Type B pancreatic cell (in vitro differentiated cells): ENCODE measurements at regions not wholly inside any gene's neighbourhood (a gene's known extent, or its start where the extent isn't known, plus 50 kb on each side); places are given as distances from the start of the nearest gene placed in this dataset.

ENCODE experiments used
- DNase-seq: peaks from one replicate; pipeline ENCODE4 v3.0.0; 2021; ENCODE audit warnings: mixed read lengths; ENCODE audit not compliant: unreplicated experiment; ENCODE audit errors: extremely low spot score
- H3K27ac Mint-ChIP-seq: 2 replicates; pipeline ENCODE4 v1.8.0; 2021; ENCODE audit warnings: mild to moderate bottlenecking, mixed read lengths
- H3K27me3 Mint-ChIP-seq: 2 replicates; pipeline ENCODE4 v1.8.0; 2021; ENCODE audit warnings: mixed read lengths
- H3K36me3 Mint-ChIP-seq: 2 replicates; pipeline ENCODE4 v1.8.0; 2021; ENCODE audit warnings: mixed read lengths
- H3K4me1 Mint-ChIP-seq: one replicate; pipeline ENCODE4 v1.8.0; 2021; ENCODE audit warnings: mixed read lengths; ENCODE audit not compliant: unreplicated experiment
- H3K4me3 Mint-ChIP-seq: 2 replicates; pipeline ENCODE4 v1.8.0; 2021; ENCODE audit warnings: mild to moderate bottlenecking, mixed read lengths
- H3K9me3 Mint-ChIP-seq: 2 replicates; pipeline ENCODE4 v1.8.0; 2021; ENCODE audit warnings: mixed read lengths
- TF ChIP-seq, protein P1 (sequence below): fragments of 200-600 bp; sonication (generic); conservative IDR thresholded peaks from 2 replicates; pipeline ENCODE4 v1.5.0; 2021; ENCODE audit warnings: antibody characterized with exemption, mild to moderate bottlenecking

DNA sequence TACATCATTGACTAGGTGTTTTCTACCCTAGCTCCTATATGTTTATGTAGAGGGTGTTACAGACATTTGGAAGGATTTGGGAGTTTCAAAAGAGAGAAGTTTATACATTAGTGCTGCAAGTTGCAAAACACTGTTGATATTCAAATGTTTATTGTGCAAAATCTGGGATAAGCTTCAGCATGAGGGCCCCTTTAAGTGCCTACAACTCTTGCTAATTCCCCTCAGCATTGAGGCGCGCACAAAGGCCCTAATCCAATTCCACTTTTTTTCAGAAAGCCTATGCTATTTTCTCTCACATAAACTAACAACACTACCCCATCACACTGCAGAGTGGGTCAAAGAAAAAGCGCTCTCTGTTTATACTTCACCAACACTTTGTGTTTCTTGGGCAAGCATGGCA lies 208.0 kb downstream of the NR2F2 start:
- H3K27ac Mint-ChIP-seq, result no peak overlapping the region
- H3K27me3 Mint-ChIP-seq, result peaks cover 10% of the 10 kb centered on the region
- no peak overlapping the region for H3K4me3 Mint-ChIP-seq
- no peak for DNase-seq
- H3K36me3 Mint-ChIP-seq, result no peaks in the 10 kb centered on the region
- TF ChIP-seq, protein P1, sequence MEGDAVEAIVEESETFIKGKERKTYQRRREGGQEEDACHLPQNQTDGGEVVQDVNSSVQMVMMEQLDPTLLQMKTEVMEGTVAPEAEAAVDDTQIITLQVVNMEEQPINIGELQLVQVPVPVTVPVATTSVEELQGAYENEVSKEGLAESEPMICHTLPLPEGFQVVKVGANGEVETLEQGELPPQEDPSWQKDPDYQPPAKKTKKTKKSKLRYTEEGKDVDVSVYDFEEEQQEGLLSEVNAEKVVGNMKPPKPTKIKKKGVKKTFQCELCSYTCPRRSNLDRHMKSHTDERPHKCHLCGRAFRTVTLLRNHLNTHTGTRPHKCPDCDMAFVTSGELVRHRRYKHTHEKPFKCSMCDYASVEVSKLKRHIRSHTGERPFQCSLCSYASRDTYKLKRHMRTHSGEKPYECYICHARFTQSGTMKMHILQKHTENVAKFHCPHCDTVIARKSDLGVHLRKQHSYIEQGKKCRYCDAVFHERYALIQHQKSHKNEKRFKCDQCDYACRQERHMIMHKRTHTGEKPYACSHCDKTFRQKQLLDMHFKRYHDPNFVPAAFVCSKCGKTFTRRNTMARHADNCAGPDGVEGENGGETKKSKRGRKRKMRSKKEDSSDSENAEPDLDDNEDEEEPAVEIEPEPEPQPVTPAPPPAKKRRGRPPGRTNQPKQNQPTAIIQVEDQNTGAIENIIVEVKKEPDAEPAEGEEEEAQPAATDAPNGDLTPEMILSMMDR, result no peak
- H3K4me1 Mint-ChIP-seq, result peaks cover 16% of the 10 kb centered on the region
- H3K9me3 Mint-ChIP-seq, result no peaks in the 10 kb centered on the region

DNA sequence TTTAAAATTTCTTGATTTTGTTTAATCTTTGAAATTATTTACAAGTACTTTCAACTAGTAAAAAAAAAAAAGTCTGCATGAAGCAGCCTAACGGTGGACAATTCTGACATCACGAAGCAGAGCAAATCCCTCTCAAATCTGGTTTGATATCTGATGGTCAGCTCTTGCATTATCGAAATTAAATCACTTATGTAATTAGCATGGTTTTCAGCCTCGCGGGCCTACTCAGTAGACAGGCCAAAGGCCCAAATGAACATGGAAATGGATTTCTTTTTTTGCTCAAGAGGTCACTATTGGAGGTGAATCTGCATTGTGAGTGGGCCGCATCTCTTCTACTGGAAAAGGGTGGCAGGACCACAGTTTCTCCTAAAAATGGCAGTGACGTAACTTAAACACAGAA lies 209.8 kb downstream of the NR2F2 start:
- no peaks in the 10 kb centered on the region for H3K36me3 Mint-ChIP-seq
- H3K27ac Mint-ChIP-seq, result no peak overlapping the region
- TF ChIP-seq, protein P1, result no peak
- peaks cover 10% of the 10 kb centered on the region for H3K27me3 Mint-ChIP-seq
- no peaks in the 10 kb centered on the region for H3K9me3 Mint-ChIP-seq
- no peak overlapping the region for H3K4me3 Mint-ChIP-seq
- DNase-seq, result no peak
- peaks cover 16% of the 10 kb centered on the region for H3K4me1 Mint-ChIP-seq

DNA sequence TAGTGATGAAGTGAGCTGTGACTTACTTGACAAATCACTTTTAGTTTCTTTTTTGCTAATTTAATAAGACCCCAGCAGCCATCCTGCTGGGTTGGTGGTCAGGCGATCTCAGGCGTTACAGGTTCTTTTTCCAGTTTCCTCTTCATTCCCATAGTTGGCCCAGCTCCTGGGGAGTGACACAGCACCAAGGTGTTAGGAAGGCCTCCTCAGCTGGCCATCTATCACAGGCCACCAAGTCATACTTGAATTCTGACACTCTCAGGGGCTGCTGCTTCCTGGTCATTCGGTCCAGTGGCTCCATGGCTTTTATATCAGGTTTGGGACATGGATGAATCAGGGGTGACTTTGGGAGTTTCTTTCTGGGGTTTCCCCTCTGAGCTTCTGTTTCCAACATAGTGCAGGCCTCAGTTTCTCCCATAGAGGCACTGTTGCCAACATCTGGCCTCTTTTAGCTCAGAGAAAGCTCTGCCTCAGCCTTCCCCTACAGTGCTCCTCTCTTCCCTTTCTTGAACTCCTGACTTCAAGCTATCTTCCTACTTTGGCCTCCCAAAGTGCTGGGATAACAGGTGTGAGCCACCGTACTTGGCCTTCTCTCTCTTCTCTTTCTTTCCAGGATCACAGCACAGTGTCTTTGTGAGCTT lies 211.8 kb downstream of the NR2F2 start:
- TF ChIP-seq, protein P1, result no peak
- peaks cover 10% of the 10 kb centered on the region for H3K27me3 Mint-ChIP-seq
- peaks cover 13% of the 10 kb centered on the region for H3K4me1 Mint-ChIP-seq
- no peak overlapping the region for H3K27ac Mint-ChIP-seq
- no peaks in the 10 kb centered on the region for H3K36me3 Mint-ChIP-seq
- no peaks in the 10 kb centered on the region for H3K9me3 Mint-ChIP-seq
- DNase-seq, result no peak
- H3K4me3 Mint-ChIP-seq, result no peak overlapping the region

DNA sequence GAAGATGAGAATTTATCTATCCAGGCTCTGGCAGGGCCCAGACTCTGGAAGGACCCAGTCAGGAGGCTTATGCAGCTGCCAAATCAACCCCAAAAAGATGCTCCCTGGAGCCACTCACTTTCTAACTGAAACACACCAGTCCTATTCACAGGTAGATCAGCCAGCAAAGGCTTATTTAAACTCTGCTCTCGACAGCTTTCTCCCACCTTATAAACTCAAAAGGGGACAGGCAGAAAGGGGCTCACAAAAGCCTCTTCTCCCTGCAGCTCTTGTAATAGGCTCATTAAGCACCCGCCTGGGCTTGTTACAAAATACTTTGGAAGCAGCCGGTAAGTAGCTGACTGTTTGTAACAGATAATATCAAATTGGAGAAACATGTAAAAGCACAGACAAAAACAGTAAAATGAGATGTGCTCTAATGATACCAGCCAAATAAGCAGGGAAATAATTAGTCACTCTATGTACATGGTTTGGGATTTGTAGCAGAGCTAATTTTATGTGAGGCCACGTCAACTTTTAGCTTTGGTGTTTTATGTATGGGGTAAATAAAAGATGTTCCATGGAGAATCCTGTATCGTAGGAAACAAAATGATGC lies 213.8 kb downstream of the NR2F2 start:
- H3K27ac Mint-ChIP-seq, result no peak overlapping the region
- no peak overlapping the region for H3K4me3 Mint-ChIP-seq
- H3K4me1 Mint-ChIP-seq, result peaks cover 17% of the 10 kb centered on the region

DNA sequence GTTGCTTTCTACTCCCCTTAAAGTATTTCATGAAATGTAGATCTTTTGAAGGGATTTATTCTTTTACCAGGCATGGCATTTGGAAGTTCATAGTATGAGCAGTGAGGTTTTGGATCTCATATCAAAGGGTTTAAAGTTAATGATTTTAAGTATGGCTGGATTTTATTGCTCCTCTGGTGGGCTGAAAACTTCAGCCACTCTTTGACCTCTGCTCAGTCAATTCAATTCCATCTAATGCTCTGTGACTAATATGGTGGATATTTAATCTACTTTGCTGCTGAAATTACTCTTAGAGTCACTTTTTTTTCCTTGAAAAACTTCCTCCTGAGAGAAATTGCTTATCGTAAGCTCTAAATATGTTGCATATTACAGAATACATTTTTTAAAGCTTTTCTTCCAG lies 218.6 kb downstream of the NR2F2 start:
- Mint-ChIP-seq H3K9me3 (no peaks in the 10 kb centered on the region), H3K4me1 (peaks cover 15% of the 10 kb centered on the region), H3K27me3 (no peaks in the 10 kb centered on the region), H3K27ac (no peak overlapping the region), H3K4me3 (no peak overlapping the region), H3K36me3 (no peaks in the 10 kb centered on the region)
- TF ChIP-seq, protein P1, result no peak
- DNase-seq, result no peak

More for the DNA sequence above, 213.8 kb downstream of the NR2F2 start:
- H3K9me3 Mint-ChIP-seq, result no peaks in the 10 kb centered on the region
- H3K27me3 Mint-ChIP-seq, result no peaks in the 10 kb centered on the region
- no peak for DNase-seq
- TF ChIP-seq, protein P1, result no peak
- no peaks in the 10 kb centered on the region for H3K36me3 Mint-ChIP-seq
